ENCODE measurements at regions not wholly inside any gene's neighbourhood (a gene's known extent, or its start where the extent isn't known, plus 50 kb on each side); places are given as distances from the start of the nearest gene placed in this dataset.

DNA sequence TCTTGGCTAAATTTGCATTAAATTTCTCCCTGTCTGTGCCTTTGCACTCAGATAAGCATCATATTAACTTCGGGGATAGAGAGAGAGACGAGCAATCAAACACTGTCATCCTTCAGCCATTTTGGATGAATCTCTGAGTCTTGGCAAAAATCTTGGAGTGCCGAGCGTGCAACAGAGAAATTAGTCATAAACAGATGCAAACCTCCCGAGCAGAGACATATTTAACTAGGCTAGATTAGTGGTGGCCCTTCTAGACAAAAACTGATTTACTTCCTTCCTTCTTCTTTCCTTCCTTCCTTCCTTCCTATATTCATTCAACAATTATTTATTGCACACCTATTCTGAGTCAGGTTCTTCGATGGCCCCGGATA lies 114.4 kb upstream of the BLID start:
- intact Hi-C loops (cut with DNase I), result no loop called here

DNA sequence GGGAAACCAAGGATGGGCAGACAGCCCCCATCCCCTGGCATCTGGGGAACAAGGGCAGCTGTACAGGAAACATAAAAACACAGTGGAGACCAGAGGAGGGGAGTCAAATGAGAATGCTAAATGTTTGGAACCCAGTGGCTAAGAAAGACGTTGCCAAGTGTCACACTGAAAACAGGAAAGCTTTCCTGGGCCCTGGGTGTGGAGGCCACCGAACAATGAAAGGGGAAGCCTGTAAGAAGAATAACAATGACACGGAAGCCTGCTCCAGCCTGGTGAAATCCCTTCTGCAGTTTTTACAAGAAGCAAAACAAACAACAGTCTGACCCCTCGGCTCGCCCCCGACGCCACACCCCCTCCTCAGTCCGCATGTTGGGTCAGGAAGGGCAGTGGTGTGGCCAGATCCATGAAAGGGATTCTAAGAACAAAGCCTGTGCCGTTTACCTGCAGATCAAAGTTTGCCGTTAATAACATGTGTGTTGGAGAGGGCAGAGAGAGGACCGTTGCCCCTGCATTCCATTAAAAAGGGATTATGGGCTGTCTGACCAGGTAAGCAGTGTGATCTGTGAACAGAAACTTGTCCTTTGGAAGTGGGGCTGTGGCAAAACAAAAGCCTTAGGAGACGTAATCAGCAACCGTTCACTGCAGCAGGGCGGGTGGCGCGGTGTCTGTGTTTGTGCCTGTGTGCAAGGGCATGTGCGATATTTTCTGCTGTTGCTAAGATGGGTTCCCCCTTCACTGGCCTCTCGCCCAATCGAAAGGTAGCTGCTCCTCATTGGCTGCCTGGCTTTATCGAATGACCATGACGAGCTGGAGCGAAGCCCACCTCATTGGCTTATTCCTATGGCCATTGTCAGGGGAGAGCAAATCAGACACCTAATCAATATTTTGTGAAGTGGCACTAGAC lies 113.7 kb upstream of the BLID start:
- WGBS, 3 donors, result 51 to 61% (median 57%) methylated on average over 22 of the region's 22 CpGs
- H3K4me3 ChIP-seq, result no peak overlapping the region
- DNase-seq, result no peak
- no peaks in the 10 kb centered on the region for H3K27me3 ChIP-seq
- H3K4me1 ChIP-seq (ENCODE audit: insufficient read depth), result no peaks in the 10 kb centered on the region
- intact Hi-C loops (cut with DNase I), result loop anchor here in 1 of 4 donors (10.0 kb wide), 1 partner anchor 275 kb away; no protein-coding TSS in a partner anchor
- H3K27ac ChIP-seq, result no peak overlapping the region
- TF ChIP-seq POLR2A (IDR thresholded peaks at IDR 0.05) (no peak), EP300 (IDR thresholded peaks at IDR 0.05) (no peak)
- TF ChIP-seq, protein P1, sequence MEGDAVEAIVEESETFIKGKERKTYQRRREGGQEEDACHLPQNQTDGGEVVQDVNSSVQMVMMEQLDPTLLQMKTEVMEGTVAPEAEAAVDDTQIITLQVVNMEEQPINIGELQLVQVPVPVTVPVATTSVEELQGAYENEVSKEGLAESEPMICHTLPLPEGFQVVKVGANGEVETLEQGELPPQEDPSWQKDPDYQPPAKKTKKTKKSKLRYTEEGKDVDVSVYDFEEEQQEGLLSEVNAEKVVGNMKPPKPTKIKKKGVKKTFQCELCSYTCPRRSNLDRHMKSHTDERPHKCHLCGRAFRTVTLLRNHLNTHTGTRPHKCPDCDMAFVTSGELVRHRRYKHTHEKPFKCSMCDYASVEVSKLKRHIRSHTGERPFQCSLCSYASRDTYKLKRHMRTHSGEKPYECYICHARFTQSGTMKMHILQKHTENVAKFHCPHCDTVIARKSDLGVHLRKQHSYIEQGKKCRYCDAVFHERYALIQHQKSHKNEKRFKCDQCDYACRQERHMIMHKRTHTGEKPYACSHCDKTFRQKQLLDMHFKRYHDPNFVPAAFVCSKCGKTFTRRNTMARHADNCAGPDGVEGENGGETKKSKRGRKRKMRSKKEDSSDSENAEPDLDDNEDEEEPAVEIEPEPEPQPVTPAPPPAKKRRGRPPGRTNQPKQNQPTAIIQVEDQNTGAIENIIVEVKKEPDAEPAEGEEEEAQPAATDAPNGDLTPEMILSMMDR (IDR thresholded peaks at IDR 0.05), result no peak
- no peaks in the 10 kb centered on the region for H3K9me3 ChIP-seq
- no peaks in the 10 kb centered on the region for H3K36me3 ChIP-seq

More for the DNA sequence above, 114.4 kb upstream of the BLID start:
- Histone ChIP-seq H3K27me3 (no peaks in the 10 kb centered on the region), H3K4me1 (ENCODE audit: insufficient read depth) (no peaks in the 10 kb centered on the region), H3K9me3 (no peaks in the 10 kb centered on the region), H3K27ac (no peak overlapping the region), H3K4me3 (no peak overlapping the region), H3K36me3 (no peaks in the 10 kb centered on the region)
- no peak for DNase-seq
- WGBS, 3 donors, result 75 to 85% (median 82%) methylated on average over 7 of the region's 7 CpGs
- TF ChIP-seq POLR2A (IDR thresholded peaks at IDR 0.05), result no peak
- TF ChIP-seq, protein P1 (IDR thresholded peaks at IDR 0.05), result no peak
- no peak for TF ChIP-seq EP300 (IDR thresholded peaks at IDR 0.05)

DNA sequence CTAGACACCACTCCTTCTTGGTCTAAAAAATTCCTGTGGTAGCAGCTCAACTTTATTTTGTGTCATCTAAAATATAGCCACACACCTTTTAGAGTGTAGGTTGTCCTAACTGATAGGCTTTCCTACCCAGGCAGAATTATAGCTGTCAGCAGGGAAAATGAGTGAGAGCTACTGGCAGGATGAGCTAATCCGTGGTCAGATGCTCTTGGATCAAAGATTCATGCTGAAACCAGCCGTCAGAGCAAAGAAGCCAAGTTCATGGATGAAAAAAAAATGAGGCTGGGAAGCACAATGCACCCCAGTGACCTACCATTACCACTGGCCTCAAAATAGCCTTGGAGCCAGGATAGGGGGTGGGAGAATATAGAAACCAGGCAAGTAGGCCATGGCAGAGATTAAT lies 113.1 kb upstream of the BLID start:
- intact Hi-C loops (cut with DNase I), result loop anchor here in 1 of 4 donors (10.0 kb wide), 1 partner anchor 276 kb away; no protein-coding TSS in a partner anchor
- Histone ChIP-seq H3K4me1 (ENCODE audit: insufficient read depth) (no peaks in the 10 kb centered on the region), H3K27ac (no peak overlapping the region), H3K4me3 (no peak overlapping the region), H3K27me3 (no peaks in the 10 kb centered on the region), H3K9me3 (no peaks in the 10 kb centered on the region), H3K36me3 (no peaks in the 10 kb centered on the region)
- DNase-seq, result no peak
- TF ChIP-seq, protein P1 (IDR thresholded peaks at IDR 0.05), result no peak
- no peak for TF ChIP-seq POLR2A (IDR thresholded peaks at IDR 0.05)
- WGBS, 3 donors, result 40 to 51% (median 42%) methylated on average over 2 of the region's 2 CpGs

DNA sequence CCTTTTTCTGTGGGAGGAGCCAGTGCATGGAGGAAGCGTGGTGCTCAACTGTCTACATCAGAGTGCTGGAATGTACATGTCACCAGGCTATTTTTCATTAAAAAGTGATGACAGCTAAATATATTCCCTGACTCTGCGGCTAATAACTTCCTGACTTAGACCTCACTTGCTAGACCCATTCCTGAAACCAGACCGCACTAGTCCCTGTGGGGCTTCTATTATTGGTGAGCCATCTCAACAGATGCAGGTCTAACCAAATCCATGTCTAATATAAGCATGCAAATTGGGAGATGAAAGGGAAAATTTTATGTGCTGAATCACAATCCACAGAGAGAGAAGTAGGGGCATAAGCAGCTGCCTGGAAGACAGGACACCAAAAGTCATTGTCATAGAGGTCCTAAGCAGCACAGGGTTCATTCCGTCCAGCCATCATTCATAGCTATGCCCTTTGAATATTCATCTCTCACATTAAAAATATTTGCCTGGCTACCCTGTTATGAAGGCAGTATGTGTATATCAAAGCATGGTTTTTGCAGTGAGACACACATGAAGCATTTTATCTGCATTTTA lies 110.9 kb upstream of the BLID start:
- WGBS, 3 donors, result 71 to 88% (median 86%) methylated on average over 4 of the region's 4 CpGs
- Histone ChIP-seq H3K27me3 (no peaks in the 10 kb centered on the region), H3K4me1 (ENCODE audit: insufficient read depth) (no peaks in the 10 kb centered on the region), H3K9me3 (no peaks in the 10 kb centered on the region), H3K36me3 (no peaks in the 10 kb centered on the region), H3K27ac (no peak overlapping the region), H3K4me3 (no peak overlapping the region)
- DNase-seq, result no peak
- TF ChIP-seq POLR2A (IDR thresholded peaks at IDR 0.05) (no peak), EP300 (IDR thresholded peaks at IDR 0.05) (no peak)
- TF ChIP-seq, protein P1 (IDR thresholded peaks at IDR 0.05), result no peak
- intact Hi-C loops (cut with DNase I), result loop anchor here in 1 of 4 donors (10.0 kb wide), 1 partner anchor 278 kb away; no protein-coding TSS in a partner anchor

Measured in ovary (tissue), 7 donors.